SKM-1 (cell line): ENCODE measurements at regions not wholly inside any gene's neighbourhood (a gene's known extent, or its start where the extent isn't known, plus 50 kb on each side); places are given as distances from the start of the nearest gene placed in this dataset.
A peak's percentile ranks its signal among the peaks of the same experiment; 100 is the strongest.

Source experiments
- DNase-seq: peaks from one replicate; lab custom pipeline; 2025; ENCODE audit not compliant: unreplicated experiment; lab: John Stamatoyannopoulos, UW

GRCh38 chr20:40188319-40188718 is 500.7 kb downstream of the MAFB start:
- DNase-seq: no peak

GRCh38 chr20:40186826-40187225 is 502.2 kb downstream of the MAFB start:
- DNase-seq: no peak

GRCh38 chr20:40181676-40182075 is 507.4 kb downstream of the MAFB start:
- DNase-seq: no peak

DNA sequence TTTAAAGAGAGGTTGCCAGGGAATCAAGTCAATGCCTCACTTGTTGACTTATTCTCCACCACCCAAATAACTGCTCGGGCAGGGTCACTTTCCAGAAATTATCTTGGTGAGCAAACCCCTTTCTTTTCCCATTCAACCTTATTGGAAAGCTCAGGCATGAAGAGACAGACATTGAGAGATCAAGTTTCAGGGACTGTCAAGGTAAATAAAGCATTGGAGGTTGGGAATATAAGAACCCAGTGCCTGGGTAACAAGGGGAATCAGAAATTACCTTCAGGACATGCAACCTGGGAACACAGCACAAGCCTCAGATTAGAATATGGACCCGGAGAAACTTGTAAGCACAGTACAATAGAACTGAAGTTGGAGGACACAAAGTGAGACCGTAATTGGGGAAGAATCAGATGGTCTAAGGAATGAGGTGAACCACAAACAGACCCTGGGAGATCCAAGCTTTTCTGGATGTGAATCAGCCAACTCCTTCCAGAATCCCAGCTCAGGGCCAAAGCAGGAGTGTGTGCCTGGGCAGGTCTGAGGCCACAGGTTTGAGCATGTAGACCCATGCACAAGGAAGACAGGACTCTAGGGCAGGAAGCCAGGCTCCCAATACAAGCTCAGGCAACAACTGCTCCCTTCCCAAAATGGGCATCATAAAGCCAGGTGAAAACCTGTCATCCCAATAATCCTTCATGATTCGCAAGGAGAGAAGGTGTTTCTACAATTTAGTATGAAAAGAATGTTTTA is 512.8 kb downstream of the MAFB start:
- no peak for DNase-seq

DNA sequence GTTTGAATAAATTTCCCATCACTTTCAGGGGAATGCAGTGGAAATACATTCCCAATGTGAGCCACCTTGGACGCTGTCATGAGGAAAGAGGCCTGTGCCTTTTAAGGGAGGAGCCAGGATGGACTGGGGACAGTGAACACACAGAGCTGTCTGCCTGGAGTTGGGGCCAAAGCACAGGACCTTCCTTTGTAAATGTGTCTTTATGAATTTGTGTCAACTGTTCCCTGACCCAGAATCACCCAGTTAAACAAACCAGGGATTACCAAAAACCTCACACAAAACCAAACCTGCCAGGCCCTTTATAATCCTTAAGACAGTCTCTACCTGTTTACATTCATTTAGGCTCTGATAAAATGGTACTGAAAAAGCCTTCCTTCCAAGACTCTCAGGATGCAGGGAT is 513.7 kb downstream of the MAFB start:
- DNase-seq: no peak

DNA sequence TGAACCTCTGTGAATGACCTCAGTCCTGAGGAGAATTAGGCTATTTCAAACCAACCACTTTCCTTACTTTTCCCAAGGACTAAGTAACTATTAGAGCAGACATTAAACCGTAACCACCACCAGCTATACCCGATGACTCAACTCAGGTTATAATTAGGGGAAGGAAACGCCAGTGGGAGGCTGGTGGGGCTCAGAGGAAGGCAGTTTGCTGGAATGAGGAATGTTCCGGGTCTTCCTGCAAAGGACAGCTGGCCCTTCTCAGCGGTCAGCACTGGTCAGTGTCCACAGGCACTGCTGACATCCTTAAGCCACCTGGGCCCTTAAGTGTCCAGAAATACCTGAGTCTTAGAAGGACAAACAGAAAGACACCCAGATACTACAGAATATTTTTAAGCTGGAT is 515.2 kb downstream of the MAFB start:
- DNase-seq: no peak

GRCh38 chr20:40168981-40169620 is 519.9 kb downstream of the MAFB start:
- DNase-seq: no peak

DNA sequence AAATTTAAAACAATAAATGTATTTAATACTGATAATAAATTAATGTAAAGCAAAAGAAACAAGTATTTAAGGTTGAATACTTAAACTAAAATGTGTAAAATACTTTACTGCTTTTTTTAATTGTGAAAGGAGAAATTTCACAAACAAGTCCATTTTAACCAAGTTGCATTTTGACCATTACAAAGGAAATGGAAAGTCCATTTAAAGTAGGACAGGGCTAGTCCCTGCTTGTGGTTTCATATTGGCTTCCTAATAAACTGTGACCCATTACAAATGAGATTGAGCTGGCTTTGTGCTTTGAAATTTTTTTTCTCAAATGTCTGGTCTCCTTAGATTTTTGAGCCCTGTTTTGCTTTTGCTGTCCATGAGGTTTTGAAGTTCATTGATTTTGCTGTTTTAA is 527.6 kb downstream of the MAFB start:
- no peak for DNase-seq

GRCh38 chr20:40160097-40160550 is 528.9 kb downstream of the MAFB start:
- DNase-seq: peak; percentile 22

DNA sequence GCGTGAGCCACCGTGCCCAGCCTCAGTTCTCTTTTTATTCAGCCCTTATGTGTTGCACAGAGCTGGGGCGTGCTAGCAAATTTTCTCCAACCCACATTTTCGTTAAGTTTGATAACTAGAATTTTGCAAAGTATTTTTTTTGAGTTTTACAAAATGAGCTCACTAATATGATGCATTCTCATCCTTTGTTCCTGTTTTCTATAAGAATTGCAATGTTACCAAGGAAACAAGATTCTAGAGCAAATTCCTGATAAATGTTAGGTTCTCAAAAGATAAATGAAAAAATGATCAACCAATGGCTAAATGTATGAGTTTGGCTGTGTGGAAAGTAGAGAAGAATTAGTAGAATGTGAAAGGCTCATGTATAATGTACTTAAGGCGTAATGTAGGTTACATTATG is 529.8 kb downstream of the MAFB start:
- no peak for DNase-seq

- DNase-seq: no peak
Observed at GRCh38 chr20:40156600-40157317, 532.3 kb downstream of the MAFB start.

- DNase-seq: no peak
Observed at GRCh38 chr20:40154514-40154913, 534.5 kb downstream of the MAFB start.

DNA sequence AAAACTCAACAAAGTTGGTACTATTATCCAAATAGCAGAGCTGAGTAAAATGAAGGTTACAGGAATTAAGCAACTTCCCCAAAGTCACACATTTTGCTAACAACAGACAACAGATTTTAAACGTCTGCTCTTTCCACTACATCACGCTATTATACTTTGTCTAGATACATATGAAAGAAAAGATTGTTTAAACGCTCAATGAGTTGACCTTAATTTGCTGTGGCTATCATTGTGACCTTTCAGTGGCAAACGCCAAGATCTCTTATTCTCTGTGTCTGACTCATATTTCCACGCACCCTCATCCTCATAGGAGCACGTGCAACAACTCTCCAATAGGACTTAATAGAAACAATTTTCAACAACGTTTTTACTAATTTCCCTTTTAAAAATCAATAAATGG is 540.1 kb downstream of the MAFB start:
- no peak for DNase-seq

- no peak for DNase-seq
Observed at GRCh38 chr20:40146071-40146470, 543.0 kb downstream of the MAFB start.

GRCh38 chr20:40144581-40144980 is 544.5 kb downstream of the MAFB start:
- DNase-seq: no peak

GRCh38 chr20:40134176-40134575 is 554.9 kb downstream of the MAFB start:
- no peak for DNase-seq

GRCh38 chr20:40120827-40121226 is 568.2 kb downstream of the MAFB start:
- no peak for DNase-seq

DNA sequence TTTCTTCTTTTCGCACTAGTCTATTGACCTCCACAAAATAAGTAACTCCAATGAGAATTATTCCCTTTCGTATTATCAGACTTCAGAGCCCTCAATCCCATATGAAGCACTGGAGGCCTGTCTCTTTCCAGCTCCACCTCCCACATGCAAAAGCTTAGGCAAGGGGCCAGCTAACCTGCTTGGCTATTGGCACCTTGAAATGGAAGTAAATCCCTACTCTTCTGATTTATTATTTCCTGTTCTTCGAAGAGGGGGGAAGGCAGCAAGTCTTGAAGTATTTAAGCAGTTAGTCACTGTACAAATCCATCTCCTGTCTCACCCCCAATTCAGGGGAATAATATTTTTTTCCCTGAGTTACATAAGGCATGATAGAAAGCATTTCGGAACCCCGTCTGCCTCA is 577.8 kb downstream of the MAFB start:
- no peak for DNase-seq

DNA sequence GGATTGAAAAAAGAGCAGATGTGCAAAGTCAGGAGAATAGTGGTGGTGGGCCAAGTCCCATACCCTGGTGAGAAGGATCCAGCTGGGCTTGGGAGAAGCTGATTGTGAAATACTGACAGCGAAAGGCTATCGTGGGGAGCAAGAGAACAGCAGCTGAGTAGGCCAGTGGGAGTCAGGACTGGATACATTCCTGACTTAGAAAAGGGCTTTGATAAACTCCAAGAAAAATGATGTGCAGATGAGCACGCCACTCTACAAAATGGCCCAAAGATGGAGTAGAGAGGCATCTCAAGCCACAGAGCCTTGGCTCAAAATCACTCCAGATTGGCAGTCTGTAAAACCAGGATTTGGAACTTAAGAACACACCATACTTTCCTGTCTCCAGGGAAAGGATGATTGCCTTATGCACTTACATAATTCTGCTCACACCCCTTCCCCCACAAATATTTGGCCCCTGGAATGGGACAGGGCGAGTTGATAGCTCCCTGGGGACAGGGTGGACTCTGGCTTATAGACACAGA is 578.7 kb downstream of the MAFB start:
- DNase-seq: no peak

DNA sequence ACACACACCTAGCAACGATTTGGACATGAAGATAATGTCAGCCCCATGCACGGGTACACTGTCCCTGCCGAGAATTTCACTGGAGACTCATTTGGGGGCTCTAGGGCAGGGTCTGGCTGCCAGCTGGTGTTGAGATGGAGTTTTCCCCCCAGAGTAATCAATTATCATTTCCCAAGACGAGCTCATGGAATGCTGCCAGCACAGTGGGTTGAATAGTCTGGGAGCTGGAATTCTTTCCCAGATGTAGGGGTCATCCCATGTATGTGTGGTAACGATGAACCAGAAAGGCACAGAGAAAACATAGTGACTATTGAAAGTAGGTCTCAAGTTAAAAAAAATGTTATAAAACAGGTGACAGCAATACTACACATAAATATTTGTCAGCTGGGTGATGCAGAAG is 579.9 kb downstream of the MAFB start:
- DNase-seq: no peak

GRCh38 chr20:40108321-40108720 is 580.7 kb downstream of the MAFB start:
- DNase-seq: no peak

- DNase-seq: no peak
Observed at GRCh38 chr20:40104959-40105358, 584.1 kb downstream of the MAFB start.
